HG03095 (cell line): ENCODE measurements at regions not wholly inside any gene's neighbourhood (a gene's known extent, or its start where the extent isn't known, plus 50 kb on each side); places are given as distances from the start of the nearest gene placed in this dataset.
"Not testable (repeated sequence)": the region's sequence is repeated elsewhere in the genome, so short reads cannot be mapped to it uniquely, and the experiment has no call there.

Experiments
- ATAC-seq: cut with Tn5 transposase; IDR thresholded peaks from one replicate; pipeline ENCODE4 v1.9.1; 2021; ENCODE audit warnings: moderate library complexity; ENCODE audit not compliant: unreplicated experiment

DNA sequence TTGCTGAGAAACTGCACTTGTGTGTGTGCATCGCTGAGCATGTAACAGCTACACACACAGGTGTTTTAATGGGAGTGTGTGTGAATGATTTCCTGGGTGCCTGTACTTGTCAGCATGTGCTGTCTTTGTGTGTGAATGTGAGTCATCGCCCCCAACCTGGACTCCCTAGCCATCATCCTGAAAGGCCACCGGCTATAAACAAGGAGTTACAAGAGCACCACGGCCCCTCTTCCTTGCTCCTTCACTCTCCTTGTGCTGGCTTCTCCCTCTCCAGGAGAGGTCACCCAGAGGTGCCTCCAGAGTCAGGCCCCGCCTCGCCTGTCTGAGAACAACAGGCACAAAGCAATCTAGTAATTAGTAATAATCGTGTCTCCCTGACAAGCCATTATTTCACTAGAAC is 419.2 kb downstream of the BUD13 start:
- no peak for ATAC-seq

DNA sequence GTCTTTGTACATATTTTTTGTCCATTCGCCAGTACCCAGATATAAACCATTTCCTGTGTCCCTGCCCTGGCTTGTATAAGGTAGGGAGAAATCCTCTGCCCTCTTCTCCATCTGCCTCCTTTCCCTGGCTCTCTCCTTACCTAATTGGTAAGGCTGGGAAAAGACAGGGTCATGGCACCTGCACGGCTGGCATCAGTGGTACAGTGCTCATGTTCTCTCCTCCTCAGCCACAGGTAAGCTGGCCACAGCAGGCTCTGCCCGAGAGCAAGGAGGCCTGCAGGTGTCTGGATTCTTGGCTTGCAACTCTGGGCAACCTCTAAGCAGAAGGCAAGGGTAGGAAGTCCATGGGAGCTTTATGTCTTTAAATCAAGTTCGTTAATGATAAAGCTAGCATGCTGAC is 419.9 kb downstream of the BUD13 start:
- ATAC-seq = no peak

- ATAC-seq = no peak
Measured at GRCh38 chr11:116348226-116348625, 424.6 kb downstream of the BUD13 start.

- no peak for ATAC-seq
Measured at GRCh38 chr11:116345575-116345974, 427.2 kb downstream of the BUD13 start.

- ATAC-seq = no peak
Measured at GRCh38 chr11:116344601-116345000, 428.2 kb downstream of the BUD13 start.

DNA sequence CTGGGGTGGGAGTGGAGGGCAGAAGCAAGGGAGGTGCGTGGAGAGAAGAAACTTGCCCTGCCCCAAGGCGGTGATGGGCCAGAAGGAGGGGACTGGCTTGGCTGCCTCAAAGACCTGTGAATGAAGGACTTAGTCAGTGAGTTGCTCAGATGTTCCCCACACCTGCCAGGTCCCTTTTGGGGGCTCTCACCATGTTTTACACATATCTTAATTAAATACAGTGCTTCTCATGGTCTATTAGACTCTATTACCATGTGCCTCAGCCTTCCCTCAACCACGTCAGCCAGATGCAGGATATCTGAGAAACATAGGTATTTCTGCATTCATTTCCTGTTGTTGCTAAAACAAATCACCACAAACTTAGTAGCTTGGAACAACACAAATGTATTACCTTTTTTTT is 429.5 kb downstream of the BUD13 start:
- ATAC-seq = no peak

GRCh38 chr11:116342148-116342547 is 430.6 kb downstream of the BUD13 start:
- ATAC-seq = no peak

- no peak for ATAC-seq
Measured at GRCh38 chr11:116339306-116340098, 433.3 kb downstream of the BUD13 start.

DNA sequence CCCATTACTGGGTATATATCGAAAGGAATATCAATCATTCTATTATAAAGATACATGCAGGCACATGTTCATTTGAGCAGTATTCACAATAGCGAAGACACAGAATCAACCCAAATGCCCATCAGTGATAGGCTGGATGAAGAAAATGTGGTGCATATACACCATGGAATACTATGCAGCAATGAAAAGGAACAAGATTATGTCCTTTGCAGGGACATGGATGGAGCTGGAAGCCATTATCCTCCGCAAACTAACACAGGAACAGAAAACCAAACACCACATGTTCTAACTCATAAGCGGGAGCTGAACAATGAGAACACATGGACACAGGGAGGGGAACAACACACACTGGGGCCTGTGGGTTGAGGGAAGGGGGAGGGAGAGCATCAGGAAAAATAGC is 434.3 kb downstream of the BUD13 start:
- not testable (repeated sequence) for ATAC-seq

GRCh38 chr11:116336540-116336939 is 436.2 kb downstream of the BUD13 start:
- no peak for ATAC-seq

DNA sequence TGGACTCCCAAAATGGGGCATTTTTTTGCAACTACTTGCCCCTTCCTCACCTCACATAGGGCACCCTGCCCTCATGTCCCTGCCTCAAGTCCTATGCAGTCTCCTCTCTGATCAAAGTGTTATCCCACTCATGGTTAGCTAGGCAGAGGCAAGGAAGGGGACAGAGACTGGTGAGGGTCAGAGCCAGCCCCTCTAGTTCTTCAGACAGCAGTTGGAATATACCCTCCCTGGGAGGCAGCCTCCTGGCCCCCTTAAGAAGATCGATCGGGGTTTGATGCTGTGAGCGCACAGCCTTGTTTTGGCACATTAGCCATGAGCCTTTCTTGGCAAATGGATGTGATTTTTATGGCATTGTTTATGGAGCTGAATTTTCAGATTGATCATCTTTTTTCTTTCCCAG is 436.9 kb downstream of the BUD13 start:
- ATAC-seq = no peak

GRCh38 chr11:116335078-116335477 is 437.7 kb downstream of the BUD13 start:
- ATAC-seq = no peak

DNA sequence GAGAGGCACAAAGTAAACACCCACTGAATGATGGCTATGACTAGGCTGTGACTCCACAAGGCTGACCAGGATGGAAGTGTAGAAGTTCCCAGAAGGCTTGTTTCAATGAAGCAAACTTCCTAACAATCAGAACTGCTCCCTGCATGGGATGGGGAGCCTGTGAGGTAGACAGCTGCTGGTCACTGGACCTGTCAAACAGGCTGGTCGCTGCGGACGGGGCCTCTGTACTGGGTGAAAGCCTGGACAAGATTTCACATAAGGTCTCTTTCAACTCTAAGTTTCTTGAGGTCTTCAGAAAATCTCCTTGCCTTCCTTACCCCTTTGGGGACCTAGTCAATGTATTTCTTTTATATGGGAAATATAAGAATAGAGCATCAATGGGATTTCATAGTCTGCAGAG is 438.2 kb downstream of the BUD13 start:
- no peak for ATAC-seq

DNA sequence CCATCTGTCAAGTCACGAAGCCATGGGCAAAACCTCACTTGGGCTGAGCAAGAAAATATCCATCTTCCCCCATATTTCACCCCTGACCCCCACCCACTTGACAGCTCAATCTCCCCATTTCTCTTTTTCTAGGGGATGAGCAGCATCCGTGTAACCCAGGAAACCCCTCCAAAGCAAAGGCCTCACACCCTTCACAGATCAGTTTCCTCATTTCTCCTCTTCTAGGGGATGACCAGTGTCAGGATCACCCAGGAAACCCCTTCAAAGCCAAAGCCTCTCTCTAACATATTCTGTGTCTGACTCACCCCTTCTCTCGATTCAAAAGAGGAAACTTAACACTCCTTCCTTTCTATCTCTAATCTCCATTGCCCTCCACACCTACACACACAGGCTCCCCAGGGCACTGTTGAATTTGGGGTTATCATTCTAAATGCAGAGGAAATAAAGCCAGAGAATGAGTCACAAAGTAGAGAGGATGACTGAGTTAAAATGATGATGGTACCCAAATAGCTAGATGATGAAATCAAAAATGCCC is 439.7 kb downstream of the BUD13 start:
- ATAC-seq = no peak

GRCh38 chr11:116332391-116332790 is 440.4 kb downstream of the BUD13 start:
- no peak for ATAC-seq

DNA sequence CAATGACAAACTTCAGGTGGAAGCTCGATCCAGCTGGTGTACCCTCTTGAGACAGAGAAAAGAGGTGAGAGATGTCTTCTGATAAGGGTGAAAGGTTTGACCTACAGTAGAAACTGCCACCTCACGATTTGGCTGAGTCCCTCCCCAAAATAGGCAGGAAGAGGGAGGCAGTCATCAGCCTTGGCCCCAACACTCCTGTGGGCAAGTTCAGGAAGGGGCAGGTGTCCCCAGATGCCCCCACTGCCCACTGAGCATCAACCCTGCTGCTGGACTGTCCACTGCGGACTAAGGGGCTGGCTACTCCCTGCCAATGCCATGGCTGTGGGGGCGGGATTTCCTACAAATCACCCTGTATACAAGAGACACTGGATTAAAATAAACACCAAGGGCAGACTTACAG is 441.4 kb downstream of the BUD13 start:
- ATAC-seq = no peak

DNA sequence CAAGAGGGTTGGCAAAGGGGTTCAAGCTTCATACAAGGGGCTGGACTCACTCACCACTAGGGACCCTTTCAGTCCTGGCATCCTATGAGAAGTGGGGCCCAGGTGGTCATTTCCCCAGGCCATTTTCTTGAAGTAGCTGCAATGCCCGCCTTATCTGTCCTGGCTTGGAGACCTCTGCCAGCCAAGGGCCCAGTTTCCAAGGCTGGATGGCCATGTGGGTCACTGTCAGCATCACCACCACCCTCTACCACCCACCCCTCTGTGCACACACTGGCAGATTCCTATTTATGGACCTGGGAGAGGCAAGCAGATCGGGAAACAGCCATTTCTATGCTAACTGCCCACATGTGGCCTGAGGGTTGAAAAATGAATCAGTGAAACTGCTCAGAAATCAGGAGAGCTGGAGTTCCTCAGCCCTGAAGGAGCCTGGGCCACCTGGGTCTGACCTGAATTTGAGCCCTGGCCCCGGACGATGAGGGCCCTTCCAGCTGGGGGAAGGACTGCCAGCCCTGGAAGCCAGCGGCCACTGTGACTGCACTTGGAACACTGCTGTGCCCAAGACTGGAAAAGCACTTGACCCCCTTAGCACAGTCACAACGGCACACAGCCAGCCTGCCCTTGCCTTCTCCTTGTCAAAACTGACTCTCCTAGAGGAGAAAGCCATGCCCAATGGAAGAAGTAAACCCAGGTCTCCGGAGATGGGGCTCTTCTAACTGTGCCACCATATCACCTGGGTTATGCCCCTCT is 442.2 kb downstream of the BUD13 start:
- ATAC-seq = no peak

DNA sequence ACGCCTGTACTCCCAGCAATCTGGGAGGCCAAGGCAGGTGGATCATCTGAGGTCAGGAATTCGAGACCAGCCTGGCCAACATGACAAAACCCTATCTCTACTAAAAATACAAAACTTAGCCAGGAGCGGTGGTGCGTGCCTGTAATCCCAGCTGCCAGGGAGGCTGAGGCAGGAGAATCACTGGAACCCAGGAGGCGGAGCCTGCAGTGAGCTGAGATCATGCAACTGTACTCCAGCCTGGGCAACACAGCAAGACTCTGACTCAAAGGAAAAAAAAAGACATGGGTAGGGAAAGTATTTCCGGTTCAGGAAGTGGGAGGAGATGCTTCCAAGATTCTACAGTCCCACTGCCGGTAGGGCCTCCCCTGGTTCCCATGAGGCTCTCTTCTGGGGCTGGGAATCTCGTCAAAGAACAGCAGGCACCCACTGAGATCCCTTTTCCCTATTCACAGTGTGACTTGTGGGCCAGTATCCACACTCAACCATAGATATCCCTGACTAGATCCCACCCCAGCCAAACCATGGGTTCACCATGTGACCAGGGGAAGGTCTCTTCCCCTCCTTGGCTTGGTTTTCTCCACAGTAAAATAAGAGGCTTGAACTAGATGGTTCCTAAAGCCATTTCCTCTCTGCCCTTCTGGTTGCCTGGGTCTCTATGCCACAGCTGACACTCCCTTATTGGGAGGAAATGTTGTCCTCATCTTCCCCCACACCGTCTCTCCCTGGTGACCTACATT is 443.3 kb downstream of the BUD13 start:
- no peak for ATAC-seq

DNA sequence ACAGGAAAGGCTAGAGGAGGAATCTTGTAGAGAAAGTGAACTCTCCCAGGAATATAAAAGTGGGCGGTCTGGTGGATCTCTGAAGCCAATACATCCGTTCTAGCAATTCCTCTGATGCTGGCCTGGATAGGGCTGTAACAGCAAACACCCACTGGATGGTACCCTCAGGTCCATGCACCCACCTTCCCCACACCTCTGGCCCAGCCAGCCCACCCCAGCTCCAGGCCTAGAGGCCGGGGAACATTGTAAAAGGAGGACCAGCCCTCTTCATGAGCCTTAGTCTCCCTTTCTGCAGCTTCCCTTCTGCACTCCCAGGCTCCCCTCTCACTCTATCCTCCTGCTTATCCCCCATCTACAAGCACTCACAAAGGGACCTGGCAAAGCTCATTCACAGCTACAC is 443.9 kb downstream of the BUD13 start:
- ATAC-seq = no peak

DNA sequence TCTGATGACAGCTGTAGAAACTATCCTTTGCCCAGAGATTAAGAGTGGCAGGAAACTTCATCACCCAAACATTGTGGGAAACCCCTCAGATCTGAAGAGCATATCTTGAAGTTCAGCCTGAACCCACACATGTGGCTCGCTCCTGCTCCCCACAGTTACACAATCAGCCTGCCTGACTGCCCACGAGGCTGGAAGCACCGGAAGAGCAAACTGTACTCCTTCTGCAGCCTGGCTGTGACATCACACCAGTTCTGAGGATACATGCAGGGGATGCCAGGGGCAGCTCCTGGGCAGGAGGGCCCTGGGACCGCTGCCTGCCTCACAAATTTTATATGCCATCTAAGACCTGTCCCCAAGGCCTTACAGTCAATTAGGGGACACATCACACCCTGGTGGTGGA is 444.4 kb downstream of the BUD13 start:
- ATAC-seq = no peak

- ATAC-seq = no peak
Measured at GRCh38 chr11:116326146-116326545, 446.6 kb downstream of the BUD13 start.

DNA sequence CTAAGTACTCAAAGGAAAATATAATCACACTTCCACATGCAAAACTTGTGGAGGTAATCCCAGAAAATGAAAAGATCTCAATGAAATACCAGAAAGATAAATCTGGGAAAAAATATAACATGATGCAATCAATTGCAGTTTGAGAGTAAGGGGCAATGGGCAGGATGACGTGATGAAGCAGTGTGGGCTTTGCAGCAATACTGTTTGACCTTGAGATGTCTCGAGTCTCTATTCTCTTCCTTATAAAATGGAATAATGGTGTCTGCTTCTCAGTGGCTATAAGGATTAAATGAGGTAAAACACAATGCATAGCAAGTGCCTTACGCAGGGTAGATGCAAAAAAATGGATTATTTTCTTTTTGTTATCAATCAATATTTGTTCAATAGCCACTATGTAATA is 447.5 kb downstream of the BUD13 start:
- ATAC-seq = no peak
